ENCODE measurements at regions not wholly inside any gene's neighbourhood (a gene's known extent, or its start where the extent isn't known, plus 50 kb on each side); places are given as distances from the start of the nearest gene placed in this dataset.

GRCh38 chr9:120109242-120109641, 470.7 kb downstream of the CDK5RAP2 start:
- TF ChIP-seq EZH2 (optimal IDR thresholded peaks at IDR 0.05; ENCODE audit: low read depth, low read length) (no peak), CTCF (IDR thresholded peaks at IDR 0.05; ENCODE audit: low read length) (no peak)

Data from MM.1S (cell line).